Duodenal mucosa (tissue), 2 donors: ENCODE measurements at regions not wholly inside any gene's neighbourhood (a gene's known extent, or its start where the extent isn't known, plus 50 kb on each side); places are given as distances from the start of the nearest gene placed in this dataset.

ENCODE experiments used
- H3K27ac ChIP-seq: one replicate; pipeline ENCODE4 v1.7.0; 2013; ENCODE audit warnings: low read depth, low read length
- H3K27me3 ChIP-seq, 2 donors: one replicate each; pipeline ENCODE4 v1.7.0; 2013; ENCODE audit warnings: low read length in 2 of 2, control low read depth in 1 of 2; ENCODE audit not compliant: insufficient read depth in 2 of 2, control insufficient read depth in 1 of 2
- H3K36me3 ChIP-seq, 2 donors: one replicate each; pipeline ENCODE4 v1.7.0; 2013; ENCODE audit warnings: low read length in 2 of 2, control low read depth in 1 of 2; ENCODE audit not compliant: insufficient read depth in 2 of 2, control insufficient read depth in 1 of 2
- H3K4me1 ChIP-seq, 2 donors: one replicate each; pipeline ENCODE4 v1.7.0; 2013; ENCODE audit warnings: low read length in 2 of 2, control low read depth in 1 of 2; ENCODE audit not compliant: insufficient read depth in 2 of 2, control insufficient read depth in 1 of 2
- H3K4me3 ChIP-seq, 2 donors: one replicate each; pipeline ENCODE4 v1.7.0; 2013; ENCODE audit warnings: low read length in 2 of 2, low read depth in 1 of 2
- H3K9ac ChIP-seq, 2 donors: one replicate each; pipeline ENCODE4 v1.7.0; 2013; ENCODE audit warnings: low read length in 2 of 2, low read depth in 1 of 2
- H3K9me3 ChIP-seq, 2 donors: one replicate each; pipeline ENCODE4 v1.7.0; 2013; ENCODE audit warnings: low read length in 2 of 2, control low read depth in 1 of 2; ENCODE audit not compliant: control insufficient read depth in 1 of 2

GRCh38 chr4:158015241-158015640, 157.6 kb downstream of the GASK1B start:
- Histone ChIP-seq H3K4me3 (no peak overlapping the region), H3K27me3 (no peaks in the 10 kb centered on the region), H3K27ac (no peak overlapping the region), H3K36me3 (no peaks in the 10 kb centered on the region), H3K9me3 (no peaks in the 10 kb centered on the region), H3K4me1 (peaks cover 0 to 4% of the 10 kb centered on the region in 2 donors), H3K9ac (no peak overlapping the region)

DNA sequence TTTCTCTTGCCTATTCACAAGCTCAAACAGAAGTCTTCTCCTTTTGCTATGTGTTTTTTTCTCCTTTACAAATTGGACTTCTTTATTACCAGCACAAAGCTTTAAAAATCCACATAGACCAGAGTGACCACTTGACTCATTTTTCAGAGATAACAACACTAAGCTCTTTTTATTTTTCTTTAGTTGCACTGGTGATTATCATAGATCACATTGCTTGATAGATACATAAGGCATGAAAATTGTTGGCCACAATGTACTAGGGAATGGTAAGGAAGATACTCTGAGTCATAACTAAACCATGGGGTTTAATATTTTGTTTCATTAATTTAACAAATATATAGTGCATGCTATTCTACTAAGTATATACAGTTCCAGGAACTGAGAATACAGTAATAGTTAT, 159.0 kb downstream of the GASK1B start:
- Histone ChIP-seq H3K4me1 (no peaks in the 10 kb centered on the region), H3K9ac (no peak overlapping the region), H3K4me3 (no peak overlapping the region), H3K27me3 (no peaks in the 10 kb centered on the region), H3K27ac (no peak overlapping the region), H3K36me3 (no peaks in the 10 kb centered on the region), H3K9me3 (no peaks in the 10 kb centered on the region)

DNA sequence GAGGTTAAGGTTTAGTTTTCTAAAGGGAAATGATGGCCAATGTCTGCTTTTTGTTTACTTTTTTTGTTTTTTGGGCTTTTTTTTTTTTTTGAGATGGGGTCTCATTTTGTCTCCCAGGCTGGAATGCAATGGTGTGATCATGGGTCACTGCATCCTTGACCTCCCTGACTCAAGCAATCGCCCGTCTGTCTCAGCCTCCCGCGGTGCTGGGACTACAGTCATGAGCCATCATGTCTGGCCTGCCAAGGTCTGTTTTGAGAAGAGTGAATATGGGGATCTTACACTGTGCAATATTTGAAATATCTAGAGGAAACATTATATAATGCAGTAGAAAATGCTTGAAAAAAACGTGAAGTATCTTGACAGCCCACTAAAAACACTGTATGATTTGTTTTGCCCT, 162.5 kb downstream of the GASK1B start:
- H3K36me3 ChIP-seq, result no peaks in the 10 kb centered on the region
- H3K27ac ChIP-seq, result no peak overlapping the region
- H3K4me1 ChIP-seq, result no peaks in the 10 kb centered on the region
- H3K4me3 ChIP-seq, result no peak overlapping the region
- no peaks in the 10 kb centered on the region for H3K9me3 ChIP-seq
- H3K9ac ChIP-seq, result no peak overlapping the region
- no peaks in the 10 kb centered on the region for H3K27me3 ChIP-seq

- Histone ChIP-seq H3K27ac (no peak overlapping the region), H3K4me1 (no peaks in the 10 kb centered on the region), H3K9ac (no peak overlapping the region), H3K27me3 (no peaks in the 10 kb centered on the region), H3K36me3 (no peaks in the 10 kb centered on the region), H3K9me3 (no peaks in the 10 kb centered on the region), H3K4me3 (no peak overlapping the region)
These were observed 164.1 kb downstream of the GASK1B start for GRCh38 chr4:158008551-158009218.

GRCh38 chr4:158007566-158007965, 165.3 kb downstream of the GASK1B start:
- H3K36me3 ChIP-seq, result no peaks in the 10 kb centered on the region
- no peak overlapping the region for H3K27ac ChIP-seq
- no peak overlapping the region for H3K4me3 ChIP-seq
- H3K9me3 ChIP-seq, result no peaks in the 10 kb centered on the region
- H3K4me1 ChIP-seq, result no peaks in the 10 kb centered on the region
- no peak overlapping the region for H3K9ac ChIP-seq
- no peaks in the 10 kb centered on the region for H3K27me3 ChIP-seq

GRCh38 chr4:158006990-158007389, 165.8 kb downstream of the GASK1B start:
- Histone ChIP-seq H3K9ac (no peak overlapping the region), H3K4me3 (no peak overlapping the region), H3K36me3 (no peaks in the 10 kb centered on the region), H3K9me3 (no peaks in the 10 kb centered on the region), H3K4me1 (no peaks in the 10 kb centered on the region), H3K27me3 (no peaks in the 10 kb centered on the region), H3K27ac (no peak overlapping the region)

DNA sequence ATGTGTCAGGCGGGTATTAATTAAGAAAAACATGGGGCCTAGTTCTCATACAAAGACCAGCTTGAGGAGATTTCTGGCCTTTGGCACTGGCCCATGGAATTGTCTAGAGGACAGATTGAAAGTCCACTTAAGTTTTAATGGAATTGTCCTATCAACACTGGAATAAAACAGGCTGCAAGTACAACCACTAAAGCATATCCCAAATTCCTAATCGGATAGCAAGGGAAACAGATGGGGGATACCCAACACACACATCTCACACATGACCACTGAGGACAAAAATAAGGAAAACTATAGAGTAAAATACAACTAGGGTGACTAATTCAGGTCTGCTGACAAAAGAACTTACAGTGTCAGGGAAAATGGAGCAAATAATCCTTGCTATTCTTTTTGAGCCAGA, 167.8 kb downstream of the GASK1B start:
- Histone ChIP-seq H3K4me1 (no peaks in the 10 kb centered on the region), H3K9me3 (no peaks in the 10 kb centered on the region), H3K4me3 (no peak overlapping the region), H3K9ac (no peak overlapping the region), H3K27me3 (no peaks in the 10 kb centered on the region), H3K36me3 (no peaks in the 10 kb centered on the region), H3K27ac (no peak overlapping the region)

DNA sequence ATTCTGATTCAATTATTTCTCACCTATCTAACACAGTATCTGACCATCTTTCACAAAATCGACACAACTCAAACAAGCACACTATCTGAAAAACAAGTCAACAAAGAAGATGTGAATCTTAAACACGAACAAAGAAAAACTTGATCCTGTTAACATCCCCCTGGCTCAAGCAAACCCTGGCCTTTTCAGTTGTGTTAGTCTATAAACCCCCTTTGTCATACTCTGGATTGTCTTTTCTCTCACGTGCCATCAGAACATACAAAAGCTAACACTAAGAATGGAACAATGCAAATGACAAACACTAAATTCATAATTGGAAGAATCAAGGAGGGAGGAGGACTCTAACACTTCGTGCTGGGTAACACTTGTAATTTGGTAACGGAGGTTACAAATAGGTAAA, 168.7 kb downstream of the GASK1B start:
- H3K27ac ChIP-seq, result no peak overlapping the region

GRCh38 chr4:158003212-158003611, 169.6 kb downstream of the GASK1B start:
- Histone ChIP-seq H3K27ac (no peak overlapping the region), H3K4me3 (no peak overlapping the region), H3K36me3 (no peaks in the 10 kb centered on the region), H3K9me3 (no peaks in the 10 kb centered on the region), H3K9ac (no peak overlapping the region), H3K4me1 (no peaks in the 10 kb centered on the region), H3K27me3 (no peaks in the 10 kb centered on the region)

More for the DNA sequence above, 168.7 kb downstream of the GASK1B start:
- no peaks in the 10 kb centered on the region for H3K9me3 ChIP-seq
- no peaks in the 10 kb centered on the region for H3K36me3 ChIP-seq
- H3K9ac ChIP-seq, result no peak overlapping the region
- H3K4me1 ChIP-seq, result no peaks in the 10 kb centered on the region
- no peaks in the 10 kb centered on the region for H3K27me3 ChIP-seq
- no peak overlapping the region for H3K4me3 ChIP-seq

GRCh38 chr4:158002173-158002572, 170.7 kb downstream of the GASK1B start:
- Histone ChIP-seq H3K27me3 (no peaks in the 10 kb centered on the region), H3K36me3 (no peaks in the 10 kb centered on the region), H3K4me3 (no peak overlapping the region), H3K9ac (no peak overlapping the region), H3K27ac (no peak overlapping the region), H3K9me3 (no peaks in the 10 kb centered on the region), H3K4me1 (no peaks in the 10 kb centered on the region)

GRCh38 chr4:158001756-158002155, 171.1 kb downstream of the GASK1B start:
- Histone ChIP-seq H3K4me3 (no peak overlapping the region), H3K27ac (no peak overlapping the region), H3K36me3 (no peaks in the 10 kb centered on the region), H3K9me3 (no peaks in the 10 kb centered on the region), H3K27me3 (no peaks in the 10 kb centered on the region), H3K9ac (no peak overlapping the region), H3K4me1 (peaks cover 0 to 3% of the 10 kb centered on the region in 2 donors)
